ENCODE measurements at regions not wholly inside any gene's neighbourhood (a gene's known extent, or its start where the extent isn't known, plus 50 kb on each side); places are given as distances from the start of the nearest gene placed in this dataset.

GRCh38 chrX:151081016-151081415 is 95.4 kb upstream of the GPR50 start:
- TF ChIP-seq POLR2A (IDR thresholded peaks at IDR 0.05; ENCODE audit: low read depth, low read length) (no peak), TAF1 (IDR thresholded peaks at IDR 0.05; ENCODE audit: low read depth, low read length) (no peak)

Data from GM12891 (cell line).